Spleen (tissue), 7 donors: ENCODE measurements at regions not wholly inside any gene's neighbourhood (a gene's known extent, or its start where the extent isn't known, plus 50 kb on each side); places are given as distances from the start of the nearest gene placed in this dataset.

ENCODE experiments used
- CTCF ChIP-seq, 11 experiments: fragments of 200-600 bp in 7 of 11; fragments of 450-650 bp in 4 of 11; sonication (generic) in 4 of 11; IDR thresholded peaks in 8 of 11; conservative IDR thresholded peaks in 3 of 11; 1 replicate in 7 of 11; 2 replicates in 4 of 11; pipeline versions ENCODE4 v1.4.0 to v1.8.0; 2016 to 2021; ENCODE audit warnings: antibody characterized with exemption in 11 of 11, inconsistent platforms in 4 of 11, mild to moderate bottlenecking in 1 of 11
- POLR2A ChIP-seq, 3 donors: fragments of 450-650 bp; IDR thresholded peaks; one replicate each; pipeline ENCODE4 v1.5.1; 2017; ENCODE audit warnings: antibody characterized with exemption in 3 of 3, mild to moderate bottlenecking in 1 of 3
- donor health status: DM: no; HTN: no; CAD: no; lungs with moderate emphysema.
- donor health status: DM: no; HTN: no; CAD: no.
- donor health status: DM: no; HTN: no; CAD: no.

- TF ChIP-seq CTCF (IDR thresholded peaks at IDR 0.05 in 8 of 11, conservative IDR thresholded peaks at IDR 0.05 in 3 of 11) (no peak), POLR2A (IDR thresholded peaks at IDR 0.05) (no peak)
Observed at GRCh38 chr18:64777556-64777955, 628.7 kb upstream of the LINC00305 start.
